SK-N-SH treated with all-trans-retinoic acid at 6 μM for 48 hours (cell line): ENCODE measurements at regions not wholly inside any gene's neighbourhood (a gene's known extent, or its start where the extent isn't known, plus 50 kb on each side); places are given as distances from the start of the nearest gene placed in this dataset.

Experiments
- ATAC-seq: fragments of 200-7000 bp; cut with Tn5 transposase; 3 replicates; pipeline ENCODE4 v1.9.1; 2020; ENCODE audit warnings: mild to moderate bottlenecking, moderate library complexity
- ARNTL ChIP-seq: fragments of 450-650 bp; formaldehyde crosslinking; IDR thresholded peaks from 2 replicates; pipeline ENCODE4 v1.5.0; 2020; ENCODE audit warnings: low read depth, mild to moderate bottlenecking, moderate library complexity, borderline replicate concordance
- BACH2 ChIP-seq: fragments of 250-450 bp; sonication (Bioruptor Pico); IDR thresholded peaks from 2 replicates; pipeline ENCODE4 v1.9.0; 2021; ENCODE audit warnings: mild to moderate bottlenecking, borderline replicate concordance
- CREB5 ChIP-seq: fragments of 250-450 bp; sonication (Bioruptor Pico); IDR thresholded peaks from 2 replicates; pipeline ENCODE4 v1.5.1; 2020; ENCODE audit warnings: low read depth, mild to moderate bottlenecking, moderate library complexity
- CSDC2 ChIP-seq: fragments of 250-450 bp; sonication (Bioruptor Pico); IDR thresholded peaks from 2 replicates; pipeline ENCODE4 v1.5.0; 2020; ENCODE audit warnings: mild to moderate bottlenecking, moderate library complexity
- ESRRG ChIP-seq: fragments of 250-450 bp; sonication (Bioruptor Pico); IDR thresholded peaks from 2 replicates; pipeline ENCODE4 v1.6.1; 2021; ENCODE audit warnings: mild to moderate bottlenecking
- GLIS3 ChIP-seq: fragments of 250-450 bp; sonication (Bioruptor Pico); IDR thresholded peaks from 2 replicates; pipeline ENCODE4 v1.5.0; 2020; ENCODE audit warnings: mild to moderate bottlenecking, moderate library complexity
- ISL1 ChIP-seq: fragments of 250-450 bp; sonication (Bioruptor Pico); IDR thresholded peaks from 2 replicates; pipeline ENCODE4 v2.1.2; 2022; ENCODE audit warnings: mild to moderate bottlenecking, moderate library complexity
- OSR1 ChIP-seq: fragments of 250-450 bp; sonication (Bioruptor Pico); IDR thresholded peaks from 2 replicates; pipeline ENCODE4 v1.8.0; 2022; ENCODE audit warnings: moderate library complexity, mild to moderate bottlenecking, inconsistent platforms
- PATZ1 ChIP-seq: fragments of 250-450 bp; sonication (Bioruptor Pico); IDR thresholded peaks from 2 replicates; pipeline ENCODE4 v1.8.0; 2020; ENCODE audit warnings: mild to moderate bottlenecking, moderate library complexity, borderline replicate concordance
- POU6F1 ChIP-seq: fragments of 250-450 bp; sonication (Bioruptor Pico); IDR thresholded peaks from 2 replicates; pipeline ENCODE4 v1.8.0; 2021; ENCODE audit warnings: low read depth, mild to moderate bottlenecking, moderate library complexity, borderline replicate concordance
- PPARA ChIP-seq: fragments of 250-450 bp; sonication (Bioruptor Pico); IDR thresholded peaks from 2 replicates; pipeline ENCODE4 v1.5.0; 2020; ENCODE audit warnings: mild to moderate bottlenecking, borderline replicate concordance
- RARB ChIP-seq: fragments of 250-450 bp; sonication (Bioruptor Pico); IDR thresholded peaks from 2 replicates; pipeline ENCODE4 v1.8.0; 2021; ENCODE audit warnings: mild to moderate bottlenecking, moderate library complexity
- SNAI2 ChIP-seq: fragments of 250-450 bp; sonication (Bioruptor Pico); IDR thresholded peaks from 2 replicates; pipeline ENCODE4 v1.5.0; 2020; ENCODE audit warnings: mild to moderate bottlenecking, moderate library complexity
- TCF4 ChIP-seq: fragments of 250-450 bp; sonication (Bioruptor Pico); IDR thresholded peaks from 2 replicates; pipeline ENCODE4 v1.8.0; 2021; ENCODE audit warnings: mild to moderate bottlenecking, moderate library complexity, borderline replicate concordance
- TOX ChIP-seq: fragments of 250-450 bp; sonication (Bioruptor Pico); IDR thresholded peaks from 2 replicates; pipeline ENCODE4 v1.8.0; 2021; ENCODE audit warnings: mild to moderate bottlenecking, moderate library complexity, borderline replicate concordance
- TSHZ2 ChIP-seq: fragments of 250-450 bp; sonication (Bioruptor Pico); IDR thresholded peaks from 2 replicates; pipeline ENCODE4 v1.5.0; 2020; ENCODE audit warnings: mild to moderate bottlenecking, moderate library complexity
- ZC3H10 ChIP-seq: fragments of 250-450 bp; sonication (Bioruptor Pico); IDR thresholded peaks from 2 replicates; pipeline ENCODE4 v1.5.1; 2021; ENCODE audit warnings: mild to moderate bottlenecking, moderate library complexity
- ZFP3 ChIP-seq: fragments of 250-450 bp; sonication (Bioruptor Pico); IDR thresholded peaks from 2 replicates; pipeline ENCODE4 v1.5.0; 2020; ENCODE audit warnings: mild to moderate bottlenecking, moderate library complexity
- ZFP30 ChIP-seq: fragments of 450-650 bp; formaldehyde crosslinking; IDR thresholded peaks from 2 replicates; pipeline ENCODE4 v1.5.0; 2022; ENCODE audit warnings: mild to moderate bottlenecking, moderate library complexity
- ZNF565 ChIP-seq: fragments of 450-650 bp; formaldehyde crosslinking; conservative IDR thresholded peaks from 2 replicates; pipeline ENCODE4 v1.5.0; 2020; ENCODE audit warnings: low read depth, mild to moderate bottlenecking, moderate library complexity
- ZNF70 ChIP-seq: fragments of 450-650 bp; formaldehyde crosslinking; IDR thresholded peaks from 2 replicates; pipeline ENCODE4 v1.5.0; 2020; ENCODE audit warnings: mild to moderate bottlenecking, moderate library complexity
- ZNF8 ChIP-seq: fragments of 450-650 bp; formaldehyde crosslinking; IDR thresholded peaks from 2 replicates; pipeline ENCODE4 v1.5.0; 2020; ENCODE audit warnings: mild to moderate bottlenecking, moderate library complexity

GRCh38 chr1:239779962-239780361 lies 311.7 kb upstream of the FMN2 start:
- TF ChIP-seq ESRRG (CRISPR knock-in tag) (no peak), RARB (no peak), ZFP3 (no peak), OSR1 (no peak), TSHZ2 (CRISPR knock-in tag) (no peak), ZFP30 (CRISPR knock-in tag) (no peak), POU6F1 (CRISPR knock-in tag) (no peak)
- ATAC-seq = no peak

- ATAC-seq = no peak
Observed at GRCh38 chr1:239784896-239785295, 306.8 kb upstream of the FMN2 start.

GRCh38 chr1:239785576-239785975 lies 306.1 kb upstream of the FMN2 start:
- no peak for ATAC-seq
- TF ChIP-seq ZNF8 = no peak
- TF ChIP-seq BACH2 = no peak
- no peak for TF ChIP-seq ZC3H10
- no peak for TF ChIP-seq SNAI2
- TF ChIP-seq OSR1 = no peak
- no peak for TF ChIP-seq TCF4
- no peak for TF ChIP-seq ZNF565 (CRISPR knock-in tag)
- no peak for TF ChIP-seq PATZ1 (CRISPR knock-in tag)
- no peak for TF ChIP-seq ISL1 (CRISPR knock-in tag)
- no peak for TF ChIP-seq POU6F1 (CRISPR knock-in tag)
- TF ChIP-seq TOX (CRISPR knock-in tag) = no peak
- no peak for TF ChIP-seq ARNTL (CRISPR knock-in tag)
- TF ChIP-seq PPARA = no peak
- TF ChIP-seq ZFP30 (CRISPR knock-in tag) = no peak
- TF ChIP-seq GLIS3 = no peak
- TF ChIP-seq ZNF70 (CRISPR knock-in tag) = no peak
- no peak for TF ChIP-seq CREB5 (CRISPR knock-in tag)

More at GRCh38 chr1:239784896-239785295, 306.8 kb upstream of the FMN2 start:
- TF ChIP-seq TCF4 (no peak), TSHZ2 (CRISPR knock-in tag) (no peak), ARNTL (CRISPR knock-in tag) (no peak), CSDC2 (CRISPR knock-in tag) (no peak)
